Ovary (tissue), 7 donors: ENCODE measurements at regions not wholly inside any gene's neighbourhood (a gene's known extent, or its start where the extent isn't known, plus 50 kb on each side); places are given as distances from the start of the nearest gene placed in this dataset.

ENCODE experiments used
- DNase-seq, 5 donors: peaks; one replicate each; pipeline ENCODE4 v3.0.0-alpha.2; 2019 to 2020
- H3K27ac ChIP-seq, 2 donors: fragments of 200-600 bp; one replicate each; pipeline versions ENCODE4 v1.5.1 to v1.8.0; 2019 to 2022
- H3K27me3 ChIP-seq: fragments of 200-600 bp; one replicate; pipeline ENCODE4 v1.8.0; 2022
- H3K36me3 ChIP-seq: fragments of 200-600 bp; sonication (generic); one replicate; pipeline ENCODE4 v1.5.1; 2019
- H3K4me1 ChIP-seq: one replicate; pipeline ENCODE4 v1.8.1; 2013; ENCODE audit warnings: mild to moderate bottlenecking, moderate library complexity; ENCODE audit not compliant: insufficient read depth
- H3K4me3 ChIP-seq: fragments of 200-600 bp; sonication (generic); one replicate; pipeline ENCODE4 v1.5.1; 2017
- H3K9me3 ChIP-seq, 2 donors: fragments of 200-600 bp in 1 of 2; sonication (generic) in 1 of 2; one replicate each; pipeline versions ENCODE4 v1.5.1 to v1.8.1; 2013 to 2019; ENCODE audit warnings: mild to moderate bottlenecking in 1 of 2, moderate library complexity in 1 of 2
- EP300 ChIP-seq: sonication (generic); formaldehyde crosslinking; IDR thresholded peaks from one replicate; pipeline ENCODE4 v1.6.1; 2017; ENCODE audit warnings: antibody characterized with exemption
- POLR2A ChIP-seq: fragments of 450-650 bp; IDR thresholded peaks from one replicate; pipeline ENCODE4 v1.6.1; 2017; ENCODE audit warnings: antibody characterized with exemption, mild to moderate bottlenecking, moderate library complexity
- WGBS, 3 donors: extraction: QIAGEN DNeasy Blood & Tissue Kit in 1 of 3; methylation state at CpG; one replicate each; pipeline versions ENCODE4 v1.1.5 to v1.1.7; 2013 to 2017; 5-methylcytosine and 5-hydroxymethylcytosine counted together
- intact Hi-C, 4 donors: fragments of 100-400 bp; cut with DNase I; formaldehyde crosslinking; loops; one replicate each; pipeline versions ENCODE4 v1.11.0 to v1.15.1; 2022 to 2023
- TF ChIP-seq, protein P1 (sequence below), 3 donors: fragments of 450-650 bp in 2 of 3; fragments of 200-600 bp in 1 of 3; IDR thresholded peaks; one replicate each; pipeline versions ENCODE4 v1.5.1 to v1.8.0; 2016 to 2022; ENCODE audit warnings: antibody characterized with exemption in 3 of 3, mild to moderate bottlenecking in 1 of 3
- donor health status: DM: no; HTN: no; CAD: no; lungs with moderate emphysema.
- donor health status: DM: no; HTN: no; CAD: no.
- donor health status: Bipolar disorder and iron deficiency.
- donor health status: DM: no; HTN: no; CAD: no.
- donor health status: DM: yes; HTN: yes; CAD: no.

- TF ChIP-seq POLR2A, result no peak
- TF ChIP-seq EP300, result no peak
- TF ChIP-seq, protein P1, sequence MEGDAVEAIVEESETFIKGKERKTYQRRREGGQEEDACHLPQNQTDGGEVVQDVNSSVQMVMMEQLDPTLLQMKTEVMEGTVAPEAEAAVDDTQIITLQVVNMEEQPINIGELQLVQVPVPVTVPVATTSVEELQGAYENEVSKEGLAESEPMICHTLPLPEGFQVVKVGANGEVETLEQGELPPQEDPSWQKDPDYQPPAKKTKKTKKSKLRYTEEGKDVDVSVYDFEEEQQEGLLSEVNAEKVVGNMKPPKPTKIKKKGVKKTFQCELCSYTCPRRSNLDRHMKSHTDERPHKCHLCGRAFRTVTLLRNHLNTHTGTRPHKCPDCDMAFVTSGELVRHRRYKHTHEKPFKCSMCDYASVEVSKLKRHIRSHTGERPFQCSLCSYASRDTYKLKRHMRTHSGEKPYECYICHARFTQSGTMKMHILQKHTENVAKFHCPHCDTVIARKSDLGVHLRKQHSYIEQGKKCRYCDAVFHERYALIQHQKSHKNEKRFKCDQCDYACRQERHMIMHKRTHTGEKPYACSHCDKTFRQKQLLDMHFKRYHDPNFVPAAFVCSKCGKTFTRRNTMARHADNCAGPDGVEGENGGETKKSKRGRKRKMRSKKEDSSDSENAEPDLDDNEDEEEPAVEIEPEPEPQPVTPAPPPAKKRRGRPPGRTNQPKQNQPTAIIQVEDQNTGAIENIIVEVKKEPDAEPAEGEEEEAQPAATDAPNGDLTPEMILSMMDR (IDR thresholded peaks at IDR 0.05), result no peak
Measured at GRCh38 chr2:78521938-78522337, 503.6 kb upstream of the REG3G start.

GRCh38 chr2:78532762-78533379 lies 492.6 kb upstream of the REG3G start:
- Histone ChIP-seq H3K4me1 (no peaks in the 10 kb centered on the region), H3K4me3 (no peak overlapping the region), H3K27me3 (no peaks in the 10 kb centered on the region), H3K9me3 (no peaks in the 10 kb centered on the region), H3K36me3 (no peaks in the 10 kb centered on the region), H3K27ac (no peak overlapping the region)
- TF ChIP-seq, protein P1 (IDR thresholded peaks at IDR 0.05), result no peak
- TF ChIP-seq EP300, result no peak
- TF ChIP-seq POLR2A, result no peak
- intact Hi-C loops, result no loop called here
- 44 to 64% (median 55%) methylated on average over 5 of the region's 5 CpGs for WGBS, 3 donors
- no peak for DNase-seq

More at GRCh38 chr2:78521938-78522337, 503.6 kb upstream of the REG3G start:
- no peaks in the 10 kb centered on the region for H3K4me1 ChIP-seq
- WGBS, 3 donors, result 60 to 74% (median 65%) methylated on average over 3 of the region's 3 CpGs
- no peaks in the 10 kb centered on the region for H3K36me3 ChIP-seq
- DNase-seq, result no peak
- no peaks in the 10 kb centered on the region for H3K27me3 ChIP-seq
- intact Hi-C loops, result no loop called here
- no peak overlapping the region for H3K27ac ChIP-seq
- H3K9me3 ChIP-seq, result no peaks in the 10 kb centered on the region
- no peak overlapping the region for H3K4me3 ChIP-seq

DNA sequence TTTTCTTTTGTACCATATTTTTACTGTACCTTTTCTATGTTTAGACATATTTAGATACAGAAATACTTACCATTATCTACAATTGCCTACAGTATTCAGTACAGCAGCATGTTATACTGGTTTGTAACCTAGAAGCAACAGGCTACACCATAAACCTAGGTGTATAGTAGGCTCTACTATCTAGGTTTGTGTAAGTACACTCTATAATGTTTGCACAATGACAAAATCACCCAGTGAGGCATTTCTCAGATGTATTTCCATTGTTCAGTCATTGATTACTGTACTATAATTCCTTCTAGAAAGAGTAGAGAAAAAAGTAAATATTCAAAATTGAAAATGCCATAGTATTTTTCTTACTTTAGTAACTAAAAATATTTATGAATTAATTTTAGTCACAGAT lies 490.1 kb upstream of the REG3G start:
- Histone ChIP-seq H3K36me3 (no peaks in the 10 kb centered on the region), H3K4me1 (no peaks in the 10 kb centered on the region), H3K27me3 (no peaks in the 10 kb centered on the region), H3K4me3 (no peak overlapping the region), H3K9me3 (no peaks in the 10 kb centered on the region), H3K27ac (no peak overlapping the region)
- DNase-seq, result no peak
- TF ChIP-seq POLR2A (no peak), EP300 (no peak)
- TF ChIP-seq, protein P1 (IDR thresholded peaks at IDR 0.05), result no peak
- intact Hi-C loops, result no loop called here

DNA sequence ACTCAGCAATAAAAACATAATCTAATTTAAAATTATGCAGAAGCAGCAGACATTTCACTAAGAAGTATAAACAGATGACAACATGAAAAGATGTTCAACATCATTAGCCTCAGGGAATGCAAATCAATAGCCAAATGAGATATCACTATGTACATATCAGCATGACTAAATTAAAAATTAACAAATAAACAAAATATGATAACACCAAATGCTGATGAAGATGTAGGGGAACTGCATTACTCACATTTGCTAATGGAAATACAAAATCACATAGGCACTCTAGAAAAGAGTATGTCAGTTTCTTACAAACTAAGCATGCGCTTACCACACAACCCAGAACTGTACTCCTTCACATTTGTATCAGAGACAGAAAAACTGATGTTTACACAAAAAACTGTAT lies 487.2 kb upstream of the REG3G start:
- Histone ChIP-seq H3K27me3 (no peaks in the 10 kb centered on the region), H3K9me3 (peaks cover 0 to 3% of the 10 kb centered on the region in 2 donors), H3K36me3 (no peaks in the 10 kb centered on the region), H3K4me1 (no peaks in the 10 kb centered on the region), H3K4me3 (no peak overlapping the region), H3K27ac (no peak overlapping the region)
- DNase-seq, result no peak
- 89 to 96% (median 95%) methylated on average over 1 of the region's 1 CpG for WGBS, 3 donors
- intact Hi-C loops, result no loop called here
- TF ChIP-seq, protein P1 (IDR thresholded peaks at IDR 0.05), result no peak
- TF ChIP-seq POLR2A (no peak), EP300 (no peak)
